ENCODE measurements at regions not wholly inside any gene's neighbourhood (a gene's known extent, or its start where the extent isn't known, plus 50 kb on each side); places are given as distances from the start of the nearest gene placed in this dataset.

- Histone ChIP-seq H3K9me3 (ENCODE audit: control insufficient read depth in 4 of 4, insufficient read depth in 3 of 4, low read length in 3 of 4) (no peaks in the 10 kb centered on the region), H3K36me3 (ENCODE audit: control insufficient read depth in 4 of 4, insufficient read depth in 4 of 4, low read length in 4 of 4) (no peaks in the 10 kb centered on the region), H3K4me1 (ENCODE audit: control insufficient read depth in 5 of 5, insufficient read depth in 5 of 5, low read length in 5 of 5) (peaks cover 0 to 13% (median 0%) of the 10 kb centered on the region in 5 donors), H3K9ac (ENCODE audit: insufficient read depth in 1 of 2, low read length in 2 of 2) (no peak overlapping the region), H3K27me3 (ENCODE audit: control insufficient read depth in 3 of 3, insufficient read depth in 3 of 3, low read length in 2 of 3) (no peaks in the 10 kb centered on the region), H3K4me3 (no peak overlapping the region), H3K27ac (ENCODE audit: low read depth in 1 of 2, low read length in 1 of 2) (no peak overlapping the region)
- ATAC-seq (ENCODE audit: insufficient read depth, low FRiP score), result no peak
- TF ChIP-seq CTCF (IDR thresholded peaks at IDR 0.05; ENCODE audit: control extremely low read depth, extremely low read depth), result no peak
- peak in 2 of 3 donors; percentile 23 to 35 for DNase-seq
- WGBS, 2 donors, result 66 to 77% methylated on average over 7 of the region's 7 CpGs
These were observed 127.3 kb upstream of the FLRT2 start for GRCh38 chr14:85402569-85403162.

GRCh38 chr14:85409481-85410210 is 120.3 kb upstream of the FLRT2 start:
- Histone ChIP-seq H3K4me3 (no peak overlapping the region), H3K4me1 (ENCODE audit: control insufficient read depth in 5 of 5, insufficient read depth in 5 of 5, low read length in 5 of 5) (peaks cover 0 to 15% (median 0%) of the 10 kb centered on the region in 5 donors), H3K9ac (ENCODE audit: insufficient read depth in 1 of 2, low read length in 2 of 2) (no peak overlapping the region), H3K36me3 (ENCODE audit: control insufficient read depth in 4 of 4, insufficient read depth in 4 of 4, low read length in 4 of 4) (no peaks in the 10 kb centered on the region), H3K9me3 (ENCODE audit: control insufficient read depth in 4 of 4, insufficient read depth in 3 of 4, low read length in 3 of 4) (no peaks in the 10 kb centered on the region), H3K27ac (ENCODE audit: low read depth in 1 of 2, low read length in 1 of 2) (no peak overlapping the region), H3K27me3 (ENCODE audit: control insufficient read depth in 3 of 3, insufficient read depth in 3 of 3, low read length in 2 of 3) (peaks cover 0 to 3% (median 0%) of the 10 kb centered on the region in 3 donors)
- ATAC-seq (ENCODE audit: insufficient read depth, low FRiP score) (no peak), DNase-seq (peak in 2 of 3 donors; percentile 61 to 74)
- 54 to 57% methylated on average over 3 of the region's 3 CpGs for WGBS, 2 donors
- TF ChIP-seq CTCF (IDR thresholded peaks at IDR 0.05; ENCODE audit: control extremely low read depth, extremely low read depth), result no peak

- peaks cover 0 to 3% (median 0%) of the 10 kb centered on the region in 3 donors for H3K27me3 ChIP-seq (ENCODE audit: control insufficient read depth in 3 of 3, insufficient read depth in 3 of 3, low read length in 2 of 3)
- H3K36me3 ChIP-seq (ENCODE audit: control insufficient read depth in 4 of 4, insufficient read depth in 4 of 4, low read length in 4 of 4), result no peaks in the 10 kb centered on the region
- H3K27ac ChIP-seq (ENCODE audit: low read depth in 1 of 2, low read length in 1 of 2), result no peak overlapping the region
- no peak for ATAC-seq (ENCODE audit: insufficient read depth, low FRiP score)
- H3K9me3 ChIP-seq (ENCODE audit: control insufficient read depth in 4 of 4, insufficient read depth in 3 of 4, low read length in 3 of 4), result no peaks in the 10 kb centered on the region
- WGBS, 2 donors, result 97 to 98% methylated on average over 1 of the region's 1 CpG
- no peak for DNase-seq
- H3K9ac ChIP-seq (ENCODE audit: insufficient read depth in 1 of 2, low read length in 2 of 2), result no peak overlapping the region
- peaks cover 0 to 15% (median 0%) of the 10 kb centered on the region in 5 donors for H3K4me1 ChIP-seq (ENCODE audit: control insufficient read depth in 5 of 5, insufficient read depth in 5 of 5, low read length in 5 of 5)
- H3K4me3 ChIP-seq, result no peak overlapping the region
- no peak for TF ChIP-seq CTCF (IDR thresholded peaks at IDR 0.05; ENCODE audit: control extremely low read depth, extremely low read depth)
These were observed 117.2 kb upstream of the FLRT2 start for GRCh38 chr14:85412756-85413155.
